ENCODE measurements at regions not wholly inside any gene's neighbourhood (a gene's known extent, or its start where the extent isn't known, plus 50 kb on each side); places are given as distances from the start of the nearest gene placed in this dataset.

DNA sequence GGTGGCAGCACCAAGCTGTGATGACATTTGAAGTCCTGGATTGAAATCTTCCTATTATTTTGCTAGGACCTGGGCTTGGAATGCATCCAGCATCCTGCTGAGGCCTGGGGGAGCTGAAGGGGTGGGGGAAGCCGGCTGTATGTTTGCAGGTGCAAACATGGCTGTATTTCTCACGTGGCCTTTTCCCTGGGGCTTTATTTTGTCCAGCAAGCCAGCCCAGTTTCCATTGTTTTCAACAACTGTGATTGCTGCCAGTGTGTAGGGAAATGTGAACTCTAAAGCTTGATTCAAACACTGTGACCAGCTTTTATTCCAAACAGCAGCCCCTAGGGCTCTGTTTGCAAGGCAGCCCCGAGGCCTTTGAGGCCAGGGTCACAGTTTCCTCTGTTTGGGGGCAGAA is 683.0 kb downstream of the DHX35 start:
- TF ChIP-seq, protein P1, sequence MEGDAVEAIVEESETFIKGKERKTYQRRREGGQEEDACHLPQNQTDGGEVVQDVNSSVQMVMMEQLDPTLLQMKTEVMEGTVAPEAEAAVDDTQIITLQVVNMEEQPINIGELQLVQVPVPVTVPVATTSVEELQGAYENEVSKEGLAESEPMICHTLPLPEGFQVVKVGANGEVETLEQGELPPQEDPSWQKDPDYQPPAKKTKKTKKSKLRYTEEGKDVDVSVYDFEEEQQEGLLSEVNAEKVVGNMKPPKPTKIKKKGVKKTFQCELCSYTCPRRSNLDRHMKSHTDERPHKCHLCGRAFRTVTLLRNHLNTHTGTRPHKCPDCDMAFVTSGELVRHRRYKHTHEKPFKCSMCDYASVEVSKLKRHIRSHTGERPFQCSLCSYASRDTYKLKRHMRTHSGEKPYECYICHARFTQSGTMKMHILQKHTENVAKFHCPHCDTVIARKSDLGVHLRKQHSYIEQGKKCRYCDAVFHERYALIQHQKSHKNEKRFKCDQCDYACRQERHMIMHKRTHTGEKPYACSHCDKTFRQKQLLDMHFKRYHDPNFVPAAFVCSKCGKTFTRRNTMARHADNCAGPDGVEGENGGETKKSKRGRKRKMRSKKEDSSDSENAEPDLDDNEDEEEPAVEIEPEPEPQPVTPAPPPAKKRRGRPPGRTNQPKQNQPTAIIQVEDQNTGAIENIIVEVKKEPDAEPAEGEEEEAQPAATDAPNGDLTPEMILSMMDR (conservative IDR thresholded peaks at IDR 0.05 in 1 of 2, IDR thresholded peaks at IDR 0.05 in 1 of 2; ENCODE audit: extremely low read depth in 1 of 2, insufficient read depth in 1 of 2, low read depth in 1 of 2, low read length in 2 of 2): no peak
- no peak for TF ChIP-seq EZH2 (IDR thresholded peaks at IDR 0.05; ENCODE audit: borderline replicate concordance, low read length)
